Cardiac muscle cell (in vitro differentiated cells and primary cell): ENCODE measurements at regions not wholly inside any gene's neighbourhood (a gene's known extent, or its start where the extent isn't known, plus 50 kb on each side); places are given as distances from the start of the nearest gene placed in this dataset.
A peak's percentile ranks its signal among the peaks of the same experiment; 100 is the strongest.
"Not testable (repeated sequence)": the region's sequence is repeated elsewhere in the genome, so short reads cannot be mapped to it uniquely, and the experiment has no call there.

Source experiments
- DNase-seq, 2 donors: peaks; one replicate each; pipeline versions ENCODE4 v3.0.0 to v3.0.0-alpha.2; 2010 to 2017; ENCODE audit warnings: low read depth in 1 of 2, low spot score in 1 of 2
- H3K27ac ChIP-seq: fragments of 200-600 bp; sonication (generic); 2 replicates; pipeline ENCODE4 v1.5.1; 2016
- H3K27me3 ChIP-seq: fragments of 200-600 bp; sonication (generic); 2 replicates; pipeline ENCODE4 v1.6.0; 2016; ENCODE audit warnings: control low read depth
- H3K36me3 ChIP-seq: fragments of 200-600 bp; sonication (generic); 2 replicates; pipeline ENCODE4 v1.5.1; 2016; ENCODE audit warnings: control low read depth
- H3K4me1 ChIP-seq: fragments of 200-600 bp; sonication (generic); 2 replicates; pipeline ENCODE4 v1.8.1; 2017; ENCODE audit warnings: low read depth, mild to moderate bottlenecking, mixed run types
- H3K4me3 ChIP-seq: fragments of 200-600 bp; sonication (generic); 2 replicates; pipeline ENCODE4 v1.5.1; 2016; ENCODE audit warnings: mild to moderate bottlenecking
- H3K9me3 ChIP-seq: fragments of 200-600 bp; sonication (generic); 2 replicates; pipeline ENCODE4 v1.5.1; 2017; ENCODE audit warnings: low read depth, mild to moderate bottlenecking, control low read depth
- TF ChIP-seq, protein P1 (sequence below): IDR thresholded peaks from 2 replicates; pipeline ENCODE4 v1.5.1; 2012; ENCODE audit warnings: low read depth, mild to moderate bottlenecking, low read length

DNA sequence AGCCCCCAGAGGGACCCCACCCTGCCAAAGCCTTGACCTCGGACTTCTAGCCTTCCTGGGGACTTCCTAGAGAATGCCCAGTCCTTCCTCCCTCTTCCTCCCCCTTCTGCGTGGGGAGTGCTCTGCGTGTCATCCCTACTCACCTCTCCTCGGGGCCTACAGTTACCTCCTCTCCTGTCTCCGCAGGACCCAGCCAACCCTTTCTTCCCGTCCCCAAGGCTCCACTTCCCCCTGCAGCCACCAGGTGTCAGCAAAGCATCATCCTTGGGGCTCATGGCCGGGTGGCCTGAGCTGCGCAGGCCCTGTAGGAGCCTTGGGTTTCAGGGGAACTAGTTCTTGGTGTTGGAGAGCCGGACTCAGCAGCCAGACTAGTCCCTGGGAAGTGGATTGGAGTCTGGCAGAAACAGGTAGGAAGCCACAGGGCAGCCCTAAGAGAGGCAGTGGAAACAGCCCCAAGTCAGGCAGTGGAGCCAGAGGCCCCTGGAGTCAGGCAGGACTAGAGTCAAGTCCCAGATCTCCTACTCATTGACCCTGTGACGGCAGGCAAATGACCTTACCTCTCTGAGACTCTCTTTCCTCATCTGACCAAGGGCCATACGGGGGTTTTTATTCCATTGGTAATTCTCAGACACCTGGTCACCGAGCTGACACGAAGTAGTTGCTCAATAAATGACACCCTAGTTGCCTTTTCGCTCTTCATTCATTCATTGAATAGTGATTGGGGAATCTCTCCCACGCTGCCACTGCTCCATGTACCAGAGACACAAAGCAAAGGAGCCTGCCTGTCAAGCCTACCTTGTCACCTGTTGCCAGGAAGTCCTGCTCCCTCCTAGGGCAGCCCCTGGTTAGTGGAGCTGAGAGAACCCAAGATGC is 101.8 kb upstream of the GRK3 start:
- DNase-seq: peak; percentile 82
- H3K27me3 ChIP-seq, H3K4me3 ChIP-seq, H3K9me3 ChIP-seq, H3K4me1 ChIP-seq: not testable (repeated sequence)
- TF ChIP-seq, protein P1, sequence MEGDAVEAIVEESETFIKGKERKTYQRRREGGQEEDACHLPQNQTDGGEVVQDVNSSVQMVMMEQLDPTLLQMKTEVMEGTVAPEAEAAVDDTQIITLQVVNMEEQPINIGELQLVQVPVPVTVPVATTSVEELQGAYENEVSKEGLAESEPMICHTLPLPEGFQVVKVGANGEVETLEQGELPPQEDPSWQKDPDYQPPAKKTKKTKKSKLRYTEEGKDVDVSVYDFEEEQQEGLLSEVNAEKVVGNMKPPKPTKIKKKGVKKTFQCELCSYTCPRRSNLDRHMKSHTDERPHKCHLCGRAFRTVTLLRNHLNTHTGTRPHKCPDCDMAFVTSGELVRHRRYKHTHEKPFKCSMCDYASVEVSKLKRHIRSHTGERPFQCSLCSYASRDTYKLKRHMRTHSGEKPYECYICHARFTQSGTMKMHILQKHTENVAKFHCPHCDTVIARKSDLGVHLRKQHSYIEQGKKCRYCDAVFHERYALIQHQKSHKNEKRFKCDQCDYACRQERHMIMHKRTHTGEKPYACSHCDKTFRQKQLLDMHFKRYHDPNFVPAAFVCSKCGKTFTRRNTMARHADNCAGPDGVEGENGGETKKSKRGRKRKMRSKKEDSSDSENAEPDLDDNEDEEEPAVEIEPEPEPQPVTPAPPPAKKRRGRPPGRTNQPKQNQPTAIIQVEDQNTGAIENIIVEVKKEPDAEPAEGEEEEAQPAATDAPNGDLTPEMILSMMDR: peak; percentile 97
- H3K27ac ChIP-seq: peak overlapping the region; percentile 42
- H3K36me3 ChIP-seq: peaks cover 21% of the 10 kb centered on the region

DNA sequence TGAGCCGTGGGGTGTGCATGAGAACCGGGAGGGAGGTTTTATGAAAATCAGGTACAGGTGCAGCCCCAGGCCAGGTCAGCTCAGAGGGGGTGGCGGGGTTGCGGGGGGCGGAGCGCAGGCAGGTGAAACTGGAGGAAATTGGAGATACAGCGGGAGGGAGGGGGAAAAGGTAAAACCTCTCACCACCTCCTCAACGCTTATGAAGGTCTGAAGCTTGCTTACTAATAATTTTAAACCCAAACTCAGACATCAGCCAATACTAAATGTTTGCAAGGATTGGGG is 101.2 kb upstream of the GRK3 start:
- DNase-seq, H3K9me3 ChIP-seq, H3K27ac ChIP-seq, H3K27me3 ChIP-seq, H3K4me3 ChIP-seq, H3K4me1 ChIP-seq: not testable (repeated sequence)
- H3K36me3 ChIP-seq: peaks cover 21% of the 10 kb centered on the region

DNA sequence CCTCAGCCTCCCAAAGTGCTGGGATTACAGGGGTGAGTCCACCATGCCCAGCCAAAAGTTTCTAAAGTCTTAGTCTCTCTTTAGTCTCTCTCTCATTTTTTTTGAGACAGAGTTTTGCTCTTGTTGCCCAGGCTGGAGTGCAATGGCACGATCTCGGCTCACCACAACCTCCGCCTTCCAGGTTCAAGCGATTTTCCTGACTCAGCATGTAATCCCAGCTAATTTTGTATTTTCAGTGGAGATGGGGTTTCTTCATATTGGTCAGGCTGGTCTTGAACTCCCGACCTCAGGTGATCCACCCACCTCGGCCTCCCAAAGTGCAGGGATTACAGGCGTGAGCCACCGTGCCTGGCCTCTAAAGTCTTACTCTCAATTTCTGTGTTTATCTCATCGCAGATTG is 100.1 kb upstream of the GRK3 start:
- not testable (repeated sequence) for DNase-seq

DNA sequence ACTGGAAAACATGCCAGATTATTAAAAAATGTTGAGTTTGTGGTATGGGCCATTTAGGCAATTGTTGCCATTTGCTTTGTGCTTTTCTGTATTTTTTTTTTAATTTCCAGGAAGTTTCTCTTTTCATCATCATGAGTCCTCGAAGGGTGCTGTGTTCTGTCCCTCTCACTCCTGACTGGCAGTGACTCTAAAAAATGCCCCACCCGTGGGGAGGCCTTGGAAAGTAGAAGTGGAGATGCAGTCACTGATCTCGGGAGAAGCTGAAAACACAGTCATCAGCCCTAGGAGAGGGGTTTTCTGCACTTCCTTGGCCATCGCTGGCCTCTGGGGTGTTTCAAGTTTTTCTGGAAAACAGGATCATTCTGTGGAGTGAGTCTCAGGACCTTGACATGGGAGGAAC is 98.5 kb upstream of the GRK3 start:
- peaks cover 3% of the 10 kb centered on the region for H3K4me1 ChIP-seq
- no peak for DNase-seq
- H3K27me3 ChIP-seq: no peaks in the 10 kb centered on the region
- TF ChIP-seq, protein P1: no peak
- no peak overlapping the region for H3K27ac ChIP-seq
- H3K9me3 ChIP-seq: no peaks in the 10 kb centered on the region
- peaks cover 6% of the 10 kb centered on the region for H3K36me3 ChIP-seq
- no peak overlapping the region for H3K4me3 ChIP-seq

More for the DNA sequence above, 100.1 kb upstream of the GRK3 start:
- not testable (repeated sequence) for H3K27me3 ChIP-seq, H3K4me1 ChIP-seq, H3K9me3 ChIP-seq, H3K27ac ChIP-seq, H3K4me3 ChIP-seq
- peaks cover 20% of the 10 kb centered on the region for H3K36me3 ChIP-seq

DNA sequence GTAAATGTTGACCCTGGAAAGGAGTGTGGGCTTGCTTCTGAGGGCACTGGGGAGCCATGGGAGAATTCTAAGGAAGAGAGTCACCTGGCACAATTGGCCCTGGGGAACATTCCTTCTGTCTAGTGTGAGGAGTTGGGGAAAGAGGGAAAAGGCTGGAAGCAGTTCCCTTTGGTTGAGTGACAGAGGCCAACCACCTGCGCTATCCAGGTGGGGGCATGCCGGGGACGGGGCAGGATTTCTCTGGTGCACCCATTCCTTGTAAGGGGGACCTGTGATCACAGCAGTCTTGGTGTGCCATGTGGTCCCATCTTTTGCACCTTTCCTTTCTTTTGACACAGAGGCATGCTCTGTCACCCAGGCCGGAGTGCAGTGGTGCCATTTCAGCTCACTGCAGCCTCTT is 92.1 kb upstream of the GRK3 start:
- TF ChIP-seq, protein P1: no peak
- H3K27ac ChIP-seq: no peak overlapping the region
- DNase-seq: no peak
- H3K4me3 ChIP-seq: no peak overlapping the region
- H3K27me3 ChIP-seq: no peaks in the 10 kb centered on the region
- no peaks in the 10 kb centered on the region for H3K9me3 ChIP-seq
- H3K36me3 ChIP-seq: no peaks in the 10 kb centered on the region
- peaks cover 3% of the 10 kb centered on the region for H3K4me1 ChIP-seq

DNA sequence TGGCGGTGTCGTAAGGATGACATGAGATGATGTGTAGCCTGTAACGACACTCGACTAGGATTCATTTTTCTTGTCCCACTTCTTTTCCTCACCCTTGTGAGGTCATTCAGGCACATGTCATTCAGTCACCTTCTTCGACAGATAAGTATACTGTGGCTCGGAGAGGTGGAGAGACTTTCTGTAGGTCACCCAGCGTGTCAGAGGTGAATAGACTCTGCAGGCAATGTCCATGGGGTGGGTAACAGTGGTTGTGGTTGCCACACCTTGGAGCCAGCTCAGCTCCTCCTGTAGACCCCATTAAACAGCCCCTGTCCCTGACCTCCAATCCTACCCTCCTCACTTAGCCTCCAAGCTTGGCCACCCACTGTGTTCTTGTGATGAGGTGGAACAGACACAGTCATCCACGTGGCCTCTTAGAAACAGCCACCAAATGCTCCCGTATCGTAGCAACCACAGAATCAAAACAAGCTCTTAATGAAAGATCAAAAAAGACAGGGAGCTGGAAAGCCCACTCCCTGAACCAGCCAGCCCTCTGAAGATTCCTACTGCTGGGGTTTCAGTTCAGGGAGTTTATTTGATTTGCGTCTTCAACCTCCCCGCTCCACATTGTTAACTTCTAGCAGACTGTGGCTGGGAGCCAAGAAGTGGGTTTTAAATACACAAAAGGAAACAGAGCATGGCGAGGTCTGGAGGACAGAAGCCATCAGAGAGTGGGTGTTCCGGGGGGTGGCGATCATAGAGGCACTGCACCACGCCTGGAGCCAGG is 89.0 kb upstream of the GRK3 start:
- TF ChIP-seq, protein P1: no peak
- Histone ChIP-seq H3K9me3 (no peaks in the 10 kb centered on the region), H3K4me3 (no peak overlapping the region), H3K27ac (peak overlapping the region; percentile 23), H3K27me3 (no peaks in the 10 kb centered on the region), H3K4me1 (no peaks in the 10 kb centered on the region), H3K36me3 (no peaks in the 10 kb centered on the region)
- peak in 1 of 2 donors; percentile 59 for DNase-seq
